Ovary (tissue), 7 donors: ENCODE measurements at regions not wholly inside any gene's neighbourhood (a gene's known extent, or its start where the extent isn't known, plus 50 kb on each side); places are given as distances from the start of the nearest gene placed in this dataset.

Experiments
- DNase-seq, 5 donors: peaks; one replicate each; pipeline ENCODE4 v3.0.0-alpha.2; 2019 to 2020
- H3K27ac ChIP-seq, 2 donors: fragments of 200-600 bp; one replicate each; pipeline versions ENCODE4 v1.5.1 to v1.8.0; 2019 to 2022
- H3K27me3 ChIP-seq: fragments of 200-600 bp; one replicate; pipeline ENCODE4 v1.8.0; 2022
- H3K36me3 ChIP-seq: fragments of 200-600 bp; sonication (generic); one replicate; pipeline ENCODE4 v1.5.1; 2019
- H3K4me1 ChIP-seq: one replicate; pipeline ENCODE4 v1.8.1; 2013; ENCODE audit warnings: mild to moderate bottlenecking, moderate library complexity; ENCODE audit not compliant: insufficient read depth
- H3K4me3 ChIP-seq: fragments of 200-600 bp; sonication (generic); one replicate; pipeline ENCODE4 v1.5.1; 2017
- H3K9me3 ChIP-seq, 2 donors: fragments of 200-600 bp in 1 of 2; sonication (generic) in 1 of 2; one replicate each; pipeline versions ENCODE4 v1.5.1 to v1.8.1; 2013 to 2019; ENCODE audit warnings: mild to moderate bottlenecking in 1 of 2, moderate library complexity in 1 of 2
- EP300 ChIP-seq: sonication (generic); formaldehyde crosslinking; IDR thresholded peaks from one replicate; pipeline ENCODE4 v1.6.1; 2017; ENCODE audit warnings: antibody characterized with exemption
- POLR2A ChIP-seq: fragments of 450-650 bp; IDR thresholded peaks from one replicate; pipeline ENCODE4 v1.6.1; 2017; ENCODE audit warnings: antibody characterized with exemption, mild to moderate bottlenecking, moderate library complexity
- whole genome bisulfite sequencing, 3 donors: extraction: QIAGEN DNeasy Blood & Tissue Kit in 1 of 3; methylation state at CpG; one replicate each; pipeline versions ENCODE4 v1.1.5 to v1.1.7; 2013 to 2017; 5-methylcytosine and 5-hydroxymethylcytosine counted together
- intact Hi-C, 4 donors: fragments of 100-400 bp; cut with DNase I; formaldehyde crosslinking; loops; one replicate each; pipeline versions ENCODE4 v1.11.0 to v1.15.1; 2022 to 2023
- TF ChIP-seq, protein P1 (sequence below), 3 donors: fragments of 450-650 bp in 2 of 3; fragments of 200-600 bp in 1 of 3; IDR thresholded peaks; one replicate each; pipeline versions ENCODE4 v1.5.1 to v1.8.0; 2016 to 2022; ENCODE audit warnings: antibody characterized with exemption in 3 of 3, mild to moderate bottlenecking in 1 of 3
- donor health status: DM: no; HTN: no; CAD: no; lungs with moderate emphysema.
- donor health status: DM: no; HTN: no; CAD: no.
- donor health status: Bipolar disorder and iron deficiency.
- donor health status: DM: no; HTN: no; CAD: no.
- donor health status: DM: yes; HTN: yes; CAD: no.

DNA sequence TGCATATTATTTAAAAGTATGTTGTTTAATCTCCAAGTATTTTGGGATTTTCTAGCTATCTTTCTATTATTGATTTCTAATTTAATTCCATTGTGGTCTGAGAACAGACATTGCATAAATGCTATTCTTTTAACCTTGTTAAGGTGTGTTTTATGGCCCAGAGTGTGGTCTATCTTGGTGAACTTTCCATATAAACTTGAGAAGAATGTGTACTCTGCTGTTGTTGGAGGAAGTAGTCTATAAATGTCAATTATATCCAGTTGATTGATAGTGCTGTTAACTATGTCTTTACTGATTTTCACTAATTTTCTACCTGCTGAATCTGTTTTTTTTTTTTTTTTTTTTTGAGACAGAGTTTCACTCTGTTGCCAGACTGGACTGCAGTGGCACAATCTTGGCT lies 180.9 kb downstream of the ZNF621 start:
- Histone ChIP-seq H3K36me3 (no peaks in the 10 kb centered on the region), H3K27me3 (no peaks in the 10 kb centered on the region), H3K4me1 (no peaks in the 10 kb centered on the region), H3K9me3 (no peaks in the 10 kb centered on the region), H3K27ac (no peak overlapping the region), H3K4me3 (no peak overlapping the region)
- DNase-seq = no peak
- intact Hi-C loops = no loop called here
- TF ChIP-seq, protein P1, sequence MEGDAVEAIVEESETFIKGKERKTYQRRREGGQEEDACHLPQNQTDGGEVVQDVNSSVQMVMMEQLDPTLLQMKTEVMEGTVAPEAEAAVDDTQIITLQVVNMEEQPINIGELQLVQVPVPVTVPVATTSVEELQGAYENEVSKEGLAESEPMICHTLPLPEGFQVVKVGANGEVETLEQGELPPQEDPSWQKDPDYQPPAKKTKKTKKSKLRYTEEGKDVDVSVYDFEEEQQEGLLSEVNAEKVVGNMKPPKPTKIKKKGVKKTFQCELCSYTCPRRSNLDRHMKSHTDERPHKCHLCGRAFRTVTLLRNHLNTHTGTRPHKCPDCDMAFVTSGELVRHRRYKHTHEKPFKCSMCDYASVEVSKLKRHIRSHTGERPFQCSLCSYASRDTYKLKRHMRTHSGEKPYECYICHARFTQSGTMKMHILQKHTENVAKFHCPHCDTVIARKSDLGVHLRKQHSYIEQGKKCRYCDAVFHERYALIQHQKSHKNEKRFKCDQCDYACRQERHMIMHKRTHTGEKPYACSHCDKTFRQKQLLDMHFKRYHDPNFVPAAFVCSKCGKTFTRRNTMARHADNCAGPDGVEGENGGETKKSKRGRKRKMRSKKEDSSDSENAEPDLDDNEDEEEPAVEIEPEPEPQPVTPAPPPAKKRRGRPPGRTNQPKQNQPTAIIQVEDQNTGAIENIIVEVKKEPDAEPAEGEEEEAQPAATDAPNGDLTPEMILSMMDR (IDR thresholded peaks at IDR 0.05) = no peak
- no peak for TF ChIP-seq POLR2A
- no peak for TF ChIP-seq EP300

DNA sequence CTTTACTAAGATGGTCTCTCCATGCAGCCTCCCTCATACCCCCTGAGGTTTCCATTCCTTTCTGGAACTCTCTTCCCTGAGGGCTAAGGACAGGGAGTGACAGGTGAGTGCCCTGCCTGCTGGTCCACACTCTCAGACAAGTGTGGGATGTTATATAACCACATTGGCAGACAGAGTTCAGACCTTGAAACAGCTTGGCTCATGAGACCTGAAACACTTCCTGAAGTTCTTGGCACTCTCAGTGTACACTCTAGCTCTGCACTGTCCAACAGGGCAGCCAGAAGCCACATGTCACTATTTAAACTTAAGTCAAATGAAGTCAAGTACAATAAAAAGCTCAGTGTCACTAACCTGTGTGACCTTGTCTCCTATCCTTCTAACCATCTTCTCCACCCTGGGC lies 188.5 kb downstream of the ZNF621 start:
- intact Hi-C loops = no loop called here
- peak in 1 of 5 donors; percentile 16 for DNase-seq
- Histone ChIP-seq H3K27ac (no peak overlapping the region), H3K36me3 (no peaks in the 10 kb centered on the region), H3K27me3 (no peaks in the 10 kb centered on the region), H3K4me1 (no peaks in the 10 kb centered on the region), H3K9me3 (no peaks in the 10 kb centered on the region), H3K4me3 (no peak overlapping the region)
- TF ChIP-seq EP300 = no peak
- TF ChIP-seq POLR2A = no peak
- TF ChIP-seq, protein P1 (IDR thresholded peaks at IDR 0.05) = no peak

DNA sequence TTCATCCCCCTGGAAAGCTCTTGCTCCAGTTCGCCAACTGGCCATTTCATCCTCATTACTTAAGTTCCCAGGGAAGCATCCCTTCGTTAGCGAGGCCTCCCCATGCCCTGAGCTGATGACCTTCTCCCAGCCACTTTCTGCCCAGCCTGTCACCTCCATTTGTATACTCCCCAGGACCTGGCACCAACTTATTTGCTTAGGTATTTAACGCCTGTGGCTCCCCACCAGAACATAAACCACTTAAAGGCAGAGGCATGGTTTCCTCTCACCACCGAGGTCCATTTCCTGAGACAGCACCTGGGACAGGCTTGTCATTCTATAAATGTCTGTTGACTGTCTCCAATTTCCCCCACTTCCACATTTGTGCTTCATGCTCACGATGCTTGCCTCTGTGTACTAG lies 189.0 kb downstream of the ZNF621 start:
- intact Hi-C loops = no loop called here

DNA sequence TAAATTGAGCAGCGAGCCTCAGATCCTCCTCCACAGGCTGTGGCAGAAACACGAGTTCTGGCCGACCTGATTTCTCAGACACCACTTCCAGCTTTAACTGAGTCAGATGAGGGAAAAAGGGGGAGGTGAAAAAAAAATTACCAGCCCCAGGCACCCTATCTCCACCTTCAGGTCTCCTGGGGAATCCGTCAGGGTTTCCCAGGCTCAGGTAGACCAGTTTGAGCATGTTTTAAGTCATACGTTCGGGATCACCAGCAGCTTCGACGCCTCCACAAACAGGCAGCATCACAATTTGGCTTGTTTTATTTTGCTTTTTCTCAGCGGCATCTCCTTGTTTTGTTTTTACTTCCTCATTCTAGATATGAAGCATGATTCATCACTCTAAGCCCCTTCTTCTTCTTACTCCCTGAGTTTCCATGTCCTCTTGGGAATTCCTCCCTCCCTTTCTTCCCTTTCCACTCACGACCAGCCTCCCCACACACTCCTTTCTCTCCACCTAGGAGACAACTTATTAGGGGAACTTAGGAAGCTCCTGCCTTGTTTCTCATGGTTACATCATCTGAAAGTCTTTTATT lies 190.1 kb downstream of the ZNF621 start:
- Histone ChIP-seq H3K4me1 (no peaks in the 10 kb centered on the region), H3K4me3 (no peak overlapping the region), H3K27ac (peak overlapping the region in 1 of 2 donors; percentile 24), H3K36me3 (no peaks in the 10 kb centered on the region), H3K27me3 (no peaks in the 10 kb centered on the region), H3K9me3 (no peaks in the 10 kb centered on the region)
- WGBS, 3 donors = 18 to 19% (median 18%) methylated on average over 10 of the region's 10 CpGs
- TF ChIP-seq EP300 (no peak), POLR2A (no peak)
- TF ChIP-seq, protein P1 (IDR thresholded peaks at IDR 0.05) = no peak
- peak in 1 of 5 donors; percentile 24 for DNase-seq
- intact Hi-C loops = no loop called here

More for the DNA sequence above, 189.0 kb downstream of the ZNF621 start:
- H3K9me3 ChIP-seq = no peaks in the 10 kb centered on the region
- H3K27me3 ChIP-seq = no peaks in the 10 kb centered on the region
- no peak for DNase-seq
- H3K4me1 ChIP-seq = no peaks in the 10 kb centered on the region
- 87 to 96% (median 93%) methylated on average over 6 of the region's 6 CpGs for WGBS, 3 donors
- TF ChIP-seq POLR2A (no peak), EP300 (no peak)
- TF ChIP-seq, protein P1 (IDR thresholded peaks at IDR 0.05) = no peak
- H3K36me3 ChIP-seq = no peaks in the 10 kb centered on the region
- H3K27ac ChIP-seq = no peak overlapping the region
- H3K4me3 ChIP-seq = no peak overlapping the region

DNA sequence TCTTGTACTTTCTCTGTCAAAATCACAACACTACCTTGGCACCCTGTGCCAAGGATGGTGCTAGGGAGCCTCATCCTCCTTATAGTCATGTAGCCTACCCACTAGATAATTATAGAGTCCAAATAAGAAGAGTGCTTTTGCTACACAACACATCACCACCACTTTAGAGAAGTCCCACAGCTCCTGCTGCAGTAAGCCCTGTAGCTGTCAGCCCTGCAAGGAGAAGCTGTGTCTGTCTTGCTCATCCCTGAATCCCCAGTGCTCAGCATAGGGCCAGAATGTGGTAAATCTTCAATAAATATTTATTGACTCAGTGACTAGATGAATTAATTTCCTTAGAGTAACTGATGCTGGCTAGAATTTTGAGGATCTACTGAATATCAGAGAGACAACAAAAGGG lies 190.8 kb downstream of the ZNF621 start:
- TF ChIP-seq, protein P1 (IDR thresholded peaks at IDR 0.05) = no peak
- TF ChIP-seq POLR2A (no peak), EP300 (no peak)
- no peak overlapping the region for H3K4me3 ChIP-seq
- H3K9me3 ChIP-seq = no peaks in the 10 kb centered on the region
- H3K4me1 ChIP-seq = no peaks in the 10 kb centered on the region
- H3K27me3 ChIP-seq = no peaks in the 10 kb centered on the region
- DNase-seq = no peak
- no peaks in the 10 kb centered on the region for H3K36me3 ChIP-seq
- no peak overlapping the region for H3K27ac ChIP-seq
- intact Hi-C loops = no loop called here
